ENCODE measurements at regions not wholly inside any gene's neighbourhood (a gene's known extent, or its start where the extent isn't known, plus 50 kb on each side); places are given as distances from the start of the nearest gene placed in this dataset.

GRCh38 chr11:128047026-128047425, 540.3 kb downstream of the ETS1 start:
- no peak for TF ChIP-seq CTCF (IDR thresholded peaks at IDR 0.05)
- Histone ChIP-seq H3K4me1 (no peaks in the 10 kb centered on the region), H3K27me3 (no peaks in the 10 kb centered on the region), H3K4me3 (no peak overlapping the region), H3K36me3 (no peaks in the 10 kb centered on the region), H3K9me3 (no peaks in the 10 kb centered on the region), H3K27ac (no peak overlapping the region)
- DNase-seq: no peak
- no peak for FAIRE-seq
- ATAC-seq: no peak
- intact Hi-C loops (cut with DNase I): no loop called here
- 52 to 64% methylated on average over 4 of the region's 4 CpGs for WGBS, 2 donors

- FAIRE-seq: no peak
- no peaks in the 10 kb centered on the region for H3K4me1 ChIP-seq
- no peaks in the 10 kb centered on the region for H3K9me3 ChIP-seq
- no peak overlapping the region for H3K4me3 ChIP-seq
- no peaks in the 10 kb centered on the region for H3K36me3 ChIP-seq
- 77 to 83% methylated on average over 3 of the region's 3 CpGs for WGBS, 2 donors
- intact Hi-C loops (cut with DNase I): no loop called here
- no peaks in the 10 kb centered on the region for H3K27me3 ChIP-seq
- H3K27ac ChIP-seq: no peak overlapping the region
- no peak for TF ChIP-seq CTCF (IDR thresholded peaks at IDR 0.05)
- no peak for ATAC-seq
- DNase-seq: no peak
Observed at GRCh38 chr11:128046213-128046612, 541.1 kb downstream of the ETS1 start.

- no peak for TF ChIP-seq CTCF (IDR thresholded peaks at IDR 0.05)
- 26 to 51% methylated on average over 4 of the region's 4 CpGs for WGBS, 2 donors
Observed at GRCh38 chr11:128045094-128045725, 542.1 kb downstream of the ETS1 start.

GRCh38 chr11:128042290-128042751, 545.0 kb downstream of the ETS1 start:
- 30 to 39% methylated on average over 3 of the region's 3 CpGs for WGBS, 2 donors
- H3K4me1 ChIP-seq: no peaks in the 10 kb centered on the region
- no peaks in the 10 kb centered on the region for H3K36me3 ChIP-seq
- intact Hi-C loops (cut with DNase I): no loop called here
- H3K27ac ChIP-seq: no peak overlapping the region
- ATAC-seq (no peak), FAIRE-seq (no peak), DNase-seq (no peak)
- H3K9me3 ChIP-seq: no peaks in the 10 kb centered on the region
- H3K4me3 ChIP-seq: no peak overlapping the region
- TF ChIP-seq CTCF (IDR thresholded peaks at IDR 0.05): no peak
- no peaks in the 10 kb centered on the region for H3K27me3 ChIP-seq

More at GRCh38 chr11:128045094-128045725, 542.1 kb downstream of the ETS1 start:
- H3K27ac ChIP-seq: no peak overlapping the region
- FAIRE-seq: no peak
- no peak for DNase-seq
- H3K27me3 ChIP-seq: no peaks in the 10 kb centered on the region
- no peaks in the 10 kb centered on the region for H3K9me3 ChIP-seq
- no peak for ATAC-seq
- no peak overlapping the region for H3K4me3 ChIP-seq
- intact Hi-C loops (cut with DNase I): no loop called here
- no peaks in the 10 kb centered on the region for H3K4me1 ChIP-seq
- no peaks in the 10 kb centered on the region for H3K36me3 ChIP-seq

- Histone ChIP-seq H3K4me3 (no peak overlapping the region), H3K27ac (no peak overlapping the region), H3K4me1 (no peaks in the 10 kb centered on the region), H3K36me3 (no peaks in the 10 kb centered on the region), H3K9me3 (no peaks in the 10 kb centered on the region), H3K27me3 (no peaks in the 10 kb centered on the region)
- FAIRE-seq (no peak), ATAC-seq (no peak), DNase-seq (no peak)
- WGBS, 2 donors: 10 to 17% methylated on average over 3 of the region's 3 CpGs
- TF ChIP-seq CTCF (IDR thresholded peaks at IDR 0.05): no peak
- intact Hi-C loops (cut with DNase I): no loop called here
Observed at GRCh38 chr11:128040603-128041002, 546.8 kb downstream of the ETS1 start.

All from pancreas (tissue), 10 donors.